K562 (cell line): ENCODE measurements at regions not wholly inside any gene's neighbourhood (a gene's known extent, or its start where the extent isn't known, plus 50 kb on each side); places are given as distances from the start of the nearest gene placed in this dataset.

ENCODE experiments used
- CBFB ChIP-seq: sonication (generic); formaldehyde crosslinking; IDR thresholded peaks from 2 replicates; pipeline ENCODE4 v1.4.0; 2020; ENCODE audit warnings: mild to moderate bottlenecking, missing genetic modification reagents
- CXXC5 ChIP-seq: fragments of 250-450 bp; sonication (Bioruptor Pico); IDR thresholded peaks from 2 replicates; pipeline ENCODE4 v1.8.0; 2022; ENCODE audit warnings: inconsistent platforms, mild to moderate bottlenecking, moderate library complexity
- GABPB1 ChIP-seq: sonication (generic); formaldehyde crosslinking; IDR thresholded peaks from 2 replicates; pipeline ENCODE4 v1.8.0; 2022; ENCODE audit warnings: mild to moderate bottlenecking, missing genetic modification reagents
- HINFP ChIP-seq: fragments of 450-650 bp; conservative IDR thresholded peaks from 2 replicates; pipeline ENCODE4 v1.6.1; 2016; ENCODE audit warnings: missing genetic modification characterization, low read depth, mild to moderate bottlenecking, control low read depth, missing compliant biosample characterization
- HNRNPH1 ChIP-seq: fragments of 200-400 bp; formaldehyde crosslinking; optimal IDR thresholded peaks from 2 replicates; pipeline ENCODE3; 2017; ENCODE audit warnings: low read depth, mild to moderate bottlenecking, low read length, moderate library complexity
- HOXB6 ChIP-seq: fragments of 250-450 bp; sonication (Bioruptor Pico); IDR thresholded peaks from 2 replicates; pipeline ENCODE4 v1.5.1; 2022; ENCODE audit warnings: mild to moderate bottlenecking, borderline replicate concordance
- KHSRP ChIP-seq: fragments of 450-650 bp; IDR thresholded peaks from 2 replicates; pipeline ENCODE4 v1.6.1; 2017
- MCM3 ChIP-seq: fragments of 450-650 bp; IDR thresholded peaks from 2 replicates; pipeline ENCODE4 v1.6.1; 2016
- NCOA1 ChIP-seq: fragments of 450-650 bp; IDR thresholded peaks from 2 replicates; pipeline ENCODE4 v1.6.1; 2016; ENCODE audit warnings: low read depth
- NELFE ChIP-seq: IDR thresholded peaks from 2 replicates; pipeline ENCODE4 v1.6.1; 2011; ENCODE audit warnings: mild to moderate bottlenecking; ENCODE audit not compliant: insufficient read depth, insufficient read length
- NFIX ChIP-seq: fragments of 250-450 bp; sonication (Bioruptor Pico); IDR thresholded peaks from 2 replicates; pipeline ENCODE4 v1.4.0; 2020; ENCODE audit warnings: low read depth, mild to moderate bottlenecking, moderate library complexity
- NR2C2 ChIP-seq, 2 experiments: fragments of 200-800 bp in 1 of 2; sonication (Bioruptor generic) in 1 of 2; sonication (generic) in 1 of 2; formaldehyde crosslinking in 1 of 2; IDR thresholded peaks; 2 replicates each; pipeline versions ENCODE4 v1.6.1 to v1.8.0; 2016 to 2022; ENCODE audit warnings: mild to moderate bottlenecking in 1 of 2, missing compliant biosample characterization in 1 of 2, missing genetic modification characterization in 1 of 2, missing genetic modification reagents in 1 of 2
- NRF1 ChIP-seq, 2 experiments: fragments of 450-650 bp; IDR thresholded peaks in 1 of 2; conservative IDR thresholded peaks in 1 of 2; 2 replicates each; pipeline ENCODE4 v1.6.1; 2014; ENCODE audit warnings: mild to moderate bottlenecking in 2 of 2
- RB1 ChIP-seq: fragments of 450-650 bp; IDR thresholded peaks from 2 replicates; pipeline ENCODE4 v1.6.1; 2017; ENCODE audit warnings: low read depth, mild to moderate bottlenecking
- RBBP5 ChIP-seq: fragments of 200-600 bp; sonication (generic); IDR thresholded peaks from 2 replicates; pipeline ENCODE4 v1.6.1; 2012; ENCODE audit warnings: borderline replicate concordance, mild to moderate bottlenecking, low read length, control low read depth, inconsistent platforms; ENCODE audit not compliant: insufficient read depth, poor library complexity, severe bottlenecking
- SMAD1 ChIP-seq: fragments of 150-350 bp; IDR thresholded peaks from 2 replicates; pipeline ENCODE4 v1.6.1; 2014; ENCODE audit warnings: low read length, low read depth; ENCODE audit not compliant: partially characterized antibody
- SMAD3 ChIP-seq: fragments of 450-650 bp; formaldehyde crosslinking; conservative IDR thresholded peaks from 2 replicates; pipeline ENCODE4 v1.4.0; 2020; ENCODE audit warnings: mild to moderate bottlenecking
- TARDBP ChIP-seq: fragments of 450-650 bp; IDR thresholded peaks from 2 replicates; pipeline ENCODE4 v1.6.1; 2016
- USF1 ChIP-seq: sonication (generic); formaldehyde crosslinking; IDR thresholded peaks from 2 replicates; pipeline ENCODE4 v1.9.0; 2022; ENCODE audit warnings: mild to moderate bottlenecking, missing genetic modification reagents
- ZBTB17 ChIP-seq: fragments of 450-650 bp; formaldehyde crosslinking; IDR thresholded peaks from 2 replicates; pipeline ENCODE4 v1.4.0; 2020; ENCODE audit warnings: mild to moderate bottlenecking
- ZBTB33 ChIP-seq: sonication (generic); formaldehyde crosslinking; IDR thresholded peaks from 2 replicates; pipeline ENCODE4 v1.8.1; 2023; ENCODE audit warnings: mild to moderate bottlenecking, missing genetic modification reagents
- ZNF133 ChIP-seq: fragments of 250-450 bp; sonication (Bioruptor Pico); IDR thresholded peaks from 2 replicates; pipeline ENCODE4 v1.4.0; 2020; ENCODE audit warnings: mild to moderate bottlenecking
- ZNF408 ChIP-seq: fragments of 250-450 bp; sonication (Bioruptor Pico); IDR thresholded peaks from 2 replicates; pipeline ENCODE4 v1.4.0; 2020; ENCODE audit warnings: low read depth, mild to moderate bottlenecking, moderate library complexity
- TF ChIP-seq, protein P1 (sequence below), 2 experiments: IDR thresholded peaks; 2 replicates each; pipeline ENCODE4 v1.6.1; 2011; ENCODE audit warnings: borderline replicate concordance in 1 of 2, control low read depth in 1 of 2, low read depth in 1 of 2, low read length in 1 of 2, mild to moderate bottlenecking in 1 of 2, mixed read lengths in 1 of 2, moderate library complexity in 1 of 2; ENCODE audit not compliant: insufficient read depth in 1 of 2, insufficient read length in 1 of 2, poor library complexity in 1 of 2, severe bottlenecking in 1 of 2; ENCODE audit errors: extremely low read depth in 1 of 2

- TF ChIP-seq HINFP (tag) (no peak), HNRNPH1 (no peak), RB1 (no peak), SMAD1 (peak; percentile 87), NCOA1 (peak; percentile 88; the same call in 1 of the 2 replicates), SMAD3 (CRISPR knock-in tag) (peak; percentile 80), CBFB (CRISPR knock-in tag) (no peak), HOXB6 (CRISPR knock-in tag) (no peak), ZBTB17 (CRISPR knock-in tag) (peak; percentile 56), NFIX (CRISPR knock-in tag) (no peak), MCM3 (no peak), ZBTB33 (no peak), USF1 (CRISPR knock-in tag) (peak; percentile 71), KHSRP (no peak), GABPB1 (no peak), NRF1 (conservative IDR thresholded peaks at IDR 0.05 in 1 of 2, IDR thresholded peaks at IDR 0.05 in 1 of 2) (no peak), NR2C2 (CRISPR knock-in tag; IDR thresholded peaks at IDR 0.05) (no peak), NR2C2 (tag; IDR thresholded peaks at IDR 0.05) (no peak; the same call in 1 of the 2 replicates), NELFE (no peak), ZNF408 (CRISPR knock-in tag) (no peak), RBBP5 (no peak), TARDBP (no peak), ZNF133 (0 out of 2 replicates have a peak, but pooled peaks have one; percentile 2), CXXC5 (CRISPR knock-in tag) (peak; percentile 80)
- TF ChIP-seq, protein P1, sequence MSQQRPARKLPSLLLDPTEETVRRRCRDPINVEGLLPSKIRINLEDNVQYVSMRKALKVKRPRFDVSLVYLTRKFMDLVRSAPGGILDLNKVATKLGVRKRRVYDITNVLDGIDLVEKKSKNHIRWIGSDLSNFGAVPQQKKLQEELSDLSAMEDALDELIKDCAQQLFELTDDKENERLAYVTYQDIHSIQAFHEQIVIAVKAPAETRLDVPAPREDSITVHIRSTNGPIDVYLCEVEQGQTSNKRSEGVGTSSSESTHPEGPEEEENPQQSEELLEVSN (IDR thresholded peaks at IDR 0.05; ENCODE audit: borderline replicate concordance in 1 of 2, extremely low read depth in 1 of 2, insufficient read depth in 1 of 2, insufficient read length in 1 of 2, low read depth in 1 of 2, low read length in 1 of 2, poor library complexity in 1 of 2, severe bottlenecking in 1 of 2) = peak in 1 of 2 experiments; percentile 19
Observed at GRCh38 chr3:72288955-72289691, 504.2 kb upstream of the PROK2 start (continued).
